CD4-positive, alpha-beta T cell treated with Interleukin-6 for 4 hours (primary cell): ENCODE measurements at regions not wholly inside any gene's neighbourhood (a gene's known extent, or its start where the extent isn't known, plus 50 kb on each side); places are given as distances from the start of the nearest gene placed in this dataset.

Source experiments
- DNase-seq: peaks from one replicate; pipeline ENCODE4 v3.0.0-alpha.2; 2020; ENCODE audit warnings: mixed read lengths

GRCh38 chr16:87060034-87060986 lies 256.9 kb downstream of the C16orf95 start:
- no peak for DNase-seq

GRCh38 chr16:87061243-87061920 lies 255.8 kb downstream of the C16orf95 start:
- no peak for DNase-seq

GRCh38 chr16:87062569-87063442 lies 254.4 kb downstream of the C16orf95 start:
- peak; percentile 32 for DNase-seq

GRCh38 chr16:87063543-87063942 lies 253.6 kb downstream of the C16orf95 start:
- no peak for DNase-seq

GRCh38 chr16:87064731-87065445 lies 252.3 kb downstream of the C16orf95 start:
- DNase-seq: no peak

GRCh38 chr16:87065446-87066132 lies 251.6 kb downstream of the C16orf95 start:
- DNase-seq: no peak

GRCh38 chr16:87066133-87067002 lies 250.8 kb downstream of the C16orf95 start:
- no peak for DNase-seq

GRCh38 chr16:87067003-87067556 lies 250.1 kb downstream of the C16orf95 start:
- no peak for DNase-seq

- no peak for DNase-seq
Observed at GRCh38 chr16:87067836-87068761, 249.1 kb downstream of the C16orf95 start.

- DNase-seq: no peak
Observed at GRCh38 chr16:87068762-87069150, 248.4 kb downstream of the C16orf95 start.

GRCh38 chr16:87070657-87071056 lies 246.5 kb downstream of the C16orf95 start:
- no peak for DNase-seq

- no peak for DNase-seq
Observed at GRCh38 chr16:87072101-87072500, 245.1 kb downstream of the C16orf95 start.

GRCh38 chr16:87074641-87075318 lies 242.4 kb downstream of the C16orf95 start:
- DNase-seq: no peak

GRCh38 chr16:87075319-87075860 lies 241.8 kb downstream of the C16orf95 start:
- no peak for DNase-seq

- DNase-seq: no peak
Observed at GRCh38 chr16:87076331-87076949, 240.8 kb downstream of the C16orf95 start.

GRCh38 chr16:87076950-87077749 lies 240.0 kb downstream of the C16orf95 start:
- no peak for DNase-seq

GRCh38 chr16:87077750-87078127 lies 239.5 kb downstream of the C16orf95 start:
- DNase-seq: no peak
